ENCODE measurements at regions not wholly inside any gene's neighbourhood (a gene's known extent, or its start where the extent isn't known, plus 50 kb on each side); places are given as distances from the start of the nearest gene placed in this dataset.
A peak's percentile ranks its signal among the peaks of the same experiment; 100 is the strongest.
"Not testable (repeated sequence)": the region's sequence is repeated elsewhere in the genome, so short reads cannot be mapped to it uniquely, and the experiment has no call there.

GRCh38 chr11:7143908-7144307 lies 55.1 kb downstream of the RBMXL2 start:
- DNase-seq, result peak; percentile 1

DNA sequence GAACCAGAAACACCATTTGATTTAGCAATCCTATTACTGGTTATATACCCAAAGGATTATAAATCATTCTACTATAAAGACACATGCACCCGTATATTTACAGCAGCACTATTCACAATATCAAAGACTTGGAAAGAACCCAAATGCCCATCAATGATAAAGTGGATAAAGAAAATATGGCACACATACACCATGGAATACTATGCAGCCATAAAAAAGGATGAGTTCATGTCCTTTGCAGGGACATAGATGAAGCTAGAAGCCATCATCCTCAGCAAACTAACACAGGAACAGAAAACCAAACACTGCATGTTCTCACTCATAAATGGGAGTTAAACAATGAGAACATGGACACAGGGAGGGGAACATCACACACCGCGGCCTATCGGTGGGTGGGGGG lies 61.3 kb downstream of the RBMXL2 start:
- DNase-seq, result not testable (repeated sequence)

DNA sequence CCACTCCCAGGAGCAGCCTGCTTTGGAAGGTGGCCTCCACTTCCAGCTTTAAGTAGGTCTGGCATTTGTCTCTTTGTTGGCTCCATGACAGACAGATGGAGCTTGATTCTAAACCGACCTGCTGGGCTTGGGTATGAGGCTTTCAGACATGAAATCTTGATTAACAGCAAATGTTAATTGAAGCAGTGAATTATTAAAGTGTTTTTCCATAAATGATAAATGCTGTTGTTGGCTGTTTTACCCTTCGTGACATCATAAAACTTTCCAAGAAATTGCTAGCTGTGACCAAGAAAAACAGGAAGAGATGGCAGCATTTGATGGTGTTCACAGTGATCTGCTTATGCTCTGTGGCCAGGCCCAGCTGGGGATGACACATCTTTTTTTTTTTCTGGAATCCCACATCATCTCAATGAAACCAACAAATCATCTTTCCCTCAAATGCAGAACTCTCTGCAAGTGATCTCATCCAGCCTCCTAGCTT lies 66.1 kb downstream of the RBMXL2 start:
- no peak for DNase-seq

GRCh38 chr11:7160814-7161489 lies 72.2 kb downstream of the RBMXL2 start:
- DNase-seq, result no peak

- peak; percentile 20 for DNase-seq
Measured at GRCh38 chr11:7165911-7166310, 77.1 kb downstream of the RBMXL2 start.

GRCh38 chr11:7167976-7168740 lies 79.4 kb downstream of the RBMXL2 start:
- peak; percentile 60 for DNase-seq

- no peak for DNase-seq
Measured at GRCh38 chr11:7168741-7168990, 79.9 kb downstream of the RBMXL2 start.

DNA sequence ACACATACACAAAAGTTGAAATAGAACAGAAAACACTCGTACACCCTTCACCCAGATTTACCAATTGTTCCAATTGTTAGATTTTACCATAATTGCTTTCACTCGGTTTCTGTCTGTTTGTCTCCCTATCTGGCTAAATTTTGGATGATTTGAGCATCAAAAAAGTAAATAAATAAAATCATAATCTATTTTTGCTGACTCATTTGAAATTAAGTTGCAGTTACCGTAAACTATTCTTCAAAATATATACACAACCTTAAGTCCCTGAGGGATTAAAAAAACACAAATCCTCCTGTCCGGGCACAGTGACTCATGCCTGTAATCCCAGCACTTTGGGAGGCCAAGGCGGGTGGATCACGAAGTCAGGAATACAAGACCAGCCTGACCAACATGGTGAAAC lies 81.3 kb upstream of the SYT9 start:
- no peak for DNase-seq

DNA sequence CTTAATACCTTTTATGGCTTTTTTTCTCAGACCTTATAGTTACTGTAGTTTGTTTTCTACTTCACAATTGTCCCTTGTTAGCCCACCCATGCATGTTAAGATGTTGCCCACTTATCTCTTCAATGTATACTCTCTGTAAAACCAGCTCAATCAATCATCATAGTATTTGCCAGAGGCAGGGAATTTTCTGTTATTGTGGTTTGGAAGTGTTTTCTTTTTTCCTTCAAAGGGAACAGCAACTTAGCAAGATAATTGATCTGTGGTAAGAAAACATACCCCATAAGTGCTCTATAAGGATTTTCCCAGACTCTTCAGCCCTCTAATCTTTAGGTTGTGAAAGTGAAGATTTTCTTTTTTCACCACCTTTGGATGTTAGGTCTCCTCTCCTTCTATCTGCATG lies 76.7 kb upstream of the SYT9 start:
- no peak for DNase-seq

GRCh38 chr11:7186190-7186589 lies 65.5 kb upstream of the SYT9 start:
- no peak for DNase-seq

GRCh38 chr11:7186676-7187075 lies 65.0 kb upstream of the SYT9 start:
- no peak for DNase-seq

DNA sequence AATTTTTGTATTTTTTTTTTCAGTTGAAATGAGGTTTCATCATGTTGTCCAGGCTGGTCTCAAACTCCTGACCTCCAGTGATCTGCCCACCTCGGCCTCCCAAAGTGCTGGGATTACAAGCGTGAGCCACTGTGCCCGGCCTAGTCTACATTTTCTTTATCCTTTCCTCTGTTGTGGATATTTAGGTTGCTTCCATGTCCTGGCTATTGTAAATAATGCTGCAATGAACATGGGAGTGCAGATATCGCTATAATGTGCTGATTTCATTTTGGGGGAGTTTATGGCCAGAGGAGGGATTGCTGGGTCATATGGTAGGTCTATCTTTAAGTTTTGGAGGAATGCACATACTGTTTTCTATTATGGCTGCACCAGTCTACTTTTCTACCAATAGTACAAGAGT lies 58.9 kb upstream of the SYT9 start:
- DNase-seq, result not testable (repeated sequence)

- DNase-seq, result no peak
Measured at GRCh38 chr11:7196396-7197146, 55.1 kb upstream of the SYT9 start.

DNA sequence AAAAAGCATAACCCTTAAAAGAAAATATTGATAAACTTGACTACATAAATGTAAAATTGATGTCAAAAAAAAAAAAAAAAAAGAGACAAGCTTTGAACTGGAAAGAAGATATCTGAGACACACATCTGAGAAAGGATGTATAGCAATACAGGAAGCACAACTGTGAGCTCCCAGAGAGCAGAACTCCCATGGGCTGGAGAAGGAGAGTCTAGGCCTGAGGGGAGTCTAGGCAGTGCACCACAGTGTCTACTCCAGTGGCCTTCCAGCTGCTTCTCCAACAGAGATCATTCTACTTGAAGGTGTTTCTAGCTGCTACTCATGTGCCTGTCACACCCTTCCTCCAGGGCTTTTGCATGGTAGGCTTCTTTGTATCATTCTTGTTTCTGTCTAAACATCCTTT lies 54.2 kb upstream of the SYT9 start:
- no peak for DNase-seq

All from NCI-H2029 (cell line).